CD14-positive monocyte (primary cell): ENCODE measurements at regions not wholly inside any gene's neighbourhood (a gene's known extent, or its start where the extent isn't known, plus 50 kb on each side); places are given as distances from the start of the nearest gene placed in this dataset.

ENCODE experiments used
- DNase-seq, 3 donors: peaks; one replicate each; pipeline ENCODE4 v3.0.0-alpha.2; 2011 to 2022
- H2AFZ ChIP-seq: 2 replicates; pipeline ENCODE4 v1.6.0; 2012; ENCODE audit warnings: mild to moderate bottlenecking, low read depth, low read length, inconsistent platforms; ENCODE audit not compliant: insufficient read depth, poor library complexity, severe bottlenecking
- H3K27ac ChIP-seq, 2 donors: 1 replicate in 1 of 2; 2 replicates in 1 of 2; pipeline ENCODE4 v1.5.1; 2012 to 2013; ENCODE audit warnings: low read length in 2 of 2, control low read depth in 1 of 2, inconsistent platforms in 1 of 2, low read depth in 1 of 2, mild to moderate bottlenecking in 1 of 2
- H3K27me3 ChIP-seq, 2 donors: one replicate each; pipeline versions ENCODE4 v1.6.0 to v1.6.1; 2011 to 2013; ENCODE audit warnings: low read length in 2 of 2; ENCODE audit not compliant: control insufficient read depth in 2 of 2, insufficient read depth in 2 of 2
- H3K36me3 ChIP-seq, 2 donors: replicated peaks in 1 of 2; 1 replicate in 1 of 2; 2 replicates in 1 of 2; pipeline versions ENCODE4 v1.5.1 to v1.6.1; 2012 to 2013; ENCODE audit warnings: low read length in 2 of 2, control low read depth in 1 of 2, inconsistent platforms in 1 of 2, mild to moderate bottlenecking in 1 of 2; ENCODE audit not compliant: insufficient read depth in 2 of 2, control insufficient read depth in 1 of 2
- H3K4me1 ChIP-seq, 2 donors: 1 replicate in 1 of 2; 2 replicates in 1 of 2; pipeline versions ENCODE4 v1.5.1 to v1.6.1; 2012 to 2013; ENCODE audit warnings: low read length in 2 of 2, control low read depth in 1 of 2, inconsistent platforms in 1 of 2, mild to moderate bottlenecking in 1 of 2, moderate library complexity in 1 of 2; ENCODE audit not compliant: insufficient read depth in 2 of 2, control insufficient read depth in 1 of 2
- H3K4me2 ChIP-seq: replicated peaks from 2 replicates; pipeline ENCODE3; 2012; ENCODE audit warnings: low read length, moderate library complexity, mild to moderate bottlenecking; ENCODE audit not compliant: poor library complexity, severe bottlenecking; ENCODE audit errors: extremely low read depth
- H3K4me3 ChIP-seq, 3 experiments: fragments of 200-600 bp in 1 of 3; sonication (generic) in 1 of 3; replicated peaks in 1 of 3; 1 replicate in 2 of 3; 2 replicates in 1 of 3; pipeline ENCODE4 v1.5.1; 2011 to 2013; ENCODE audit warnings: low read length in 3 of 3, mild to moderate bottlenecking in 3 of 3, control low read depth in 2 of 3, low read depth in 2 of 3, inconsistent platforms in 1 of 3, moderate library complexity in 1 of 3
- H3K79me2 ChIP-seq: 2 replicates; pipeline ENCODE4 v1.6.0; 2012; ENCODE audit warnings: mild to moderate bottlenecking, control low read depth, inconsistent platforms, low read length, moderate library complexity; ENCODE audit not compliant: insufficient read depth
- H3K9ac ChIP-seq: 2 replicates; pipeline ENCODE4 v1.6.0; 2017; ENCODE audit warnings: low read length, mild to moderate bottlenecking; ENCODE audit not compliant: insufficient read depth, poor library complexity, severe bottlenecking
- H3K9me3 ChIP-seq, 2 donors: replicated peaks in 1 of 2; 1 replicate in 1 of 2; 2 replicates in 1 of 2; pipeline versions ENCODE4 v1.5.1 to v1.6.1; 2012 to 2013; ENCODE audit warnings: low read length in 2 of 2, control low read depth in 1 of 2; ENCODE audit not compliant: control insufficient read depth in 1 of 2, insufficient read depth in 1 of 2
- H4K20me1 ChIP-seq: 2 replicates; pipeline ENCODE4 v1.6.0; 2012; ENCODE audit warnings: mild to moderate bottlenecking, low read length, control low read depth, moderate library complexity; ENCODE audit not compliant: insufficient read depth
- H3K27ac Mint-ChIP-seq, 7 donors: one replicate each; pipeline ENCODE4 v1.8.0; 2020; ENCODE audit warnings: mild to moderate bottlenecking in 7 of 7, mixed read lengths in 7 of 7, moderate library complexity in 6 of 7, inconsistent platforms in 2 of 7
- H3K27me3 Mint-ChIP-seq, 3 donors: one replicate each; pipeline ENCODE4 v1.8.0; 2021 to 2022; ENCODE audit warnings: low read depth in 3 of 3, mild to moderate bottlenecking in 3 of 3, mixed read lengths in 3 of 3, moderate library complexity in 3 of 3, inconsistent platforms in 1 of 3
- H3K36me3 Mint-ChIP-seq, 2 donors: one replicate each; pipeline ENCODE4 v1.8.0; 2020; ENCODE audit warnings: mixed read lengths in 2 of 2, inconsistent platforms in 1 of 2, mild to moderate bottlenecking in 1 of 2
- H3K4me1 Mint-ChIP-seq: one replicate; pipeline ENCODE4 v1.8.0; 2020; ENCODE audit warnings: mild to moderate bottlenecking, mixed read lengths
- H3K4me3 Mint-ChIP-seq, 2 donors: one replicate each; pipeline ENCODE4 v1.8.0; 2020; ENCODE audit warnings: mild to moderate bottlenecking in 2 of 2, mixed read lengths in 2 of 2, moderate library complexity in 1 of 2
- H3K9me3 Mint-ChIP-seq, 7 donors: one replicate each; pipeline ENCODE4 v1.8.0; 2020 to 2022; ENCODE audit warnings: mixed read lengths in 7 of 7, mild to moderate bottlenecking in 6 of 7, moderate library complexity in 6 of 7, inconsistent platforms in 2 of 7
- WGBS: methylation state at CpG from one replicate; pipeline ENCODE4 v1.1.5; 2013; ENCODE audit warnings: missing lambda C conversion rate; ENCODE audit not compliant: insufficient coverage; 5-methylcytosine and 5-hydroxymethylcytosine counted together
- intact Hi-C, 2 donors: fragments of 100-400 bp; cut with micrococcal nuclease; formaldehyde crosslinking; loops; one replicate each; pipeline versions ENCODE4 v1.15.0 to v1.15.1; 2023
- TF ChIP-seq, protein P1 (sequence below): fragments of 200-600 bp; IDR thresholded peaks from one replicate; pipeline ENCODE4 v1.8.0; 2022; ENCODE audit warnings: antibody characterized with exemption, mild to moderate bottlenecking

DNA sequence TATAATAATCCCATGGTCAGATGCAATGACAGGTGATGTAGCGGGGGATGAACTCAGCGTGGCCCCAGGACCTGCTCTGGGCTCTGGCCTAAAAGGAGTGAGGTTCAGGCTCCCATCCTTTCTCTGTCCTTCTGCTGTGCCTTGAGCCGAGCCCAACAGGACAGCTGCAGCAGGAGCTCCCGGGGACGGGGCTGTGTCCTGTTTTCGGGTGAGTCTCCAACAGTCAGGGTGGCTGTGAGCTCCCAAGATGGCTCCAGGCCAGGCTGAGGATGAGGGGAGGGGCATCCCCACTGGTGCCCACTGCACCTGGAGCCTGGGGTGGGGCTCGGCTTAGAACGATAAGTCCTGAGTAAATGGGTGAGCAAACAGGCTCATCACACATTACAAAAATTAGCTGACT, 1385.0 kb downstream of the BRD1 start:
- no peak overlapping the region for H3K4me3 Mint-ChIP-seq
- WGBS: 93% methylated on average over 3 of the region's 8 CpGs

DNA sequence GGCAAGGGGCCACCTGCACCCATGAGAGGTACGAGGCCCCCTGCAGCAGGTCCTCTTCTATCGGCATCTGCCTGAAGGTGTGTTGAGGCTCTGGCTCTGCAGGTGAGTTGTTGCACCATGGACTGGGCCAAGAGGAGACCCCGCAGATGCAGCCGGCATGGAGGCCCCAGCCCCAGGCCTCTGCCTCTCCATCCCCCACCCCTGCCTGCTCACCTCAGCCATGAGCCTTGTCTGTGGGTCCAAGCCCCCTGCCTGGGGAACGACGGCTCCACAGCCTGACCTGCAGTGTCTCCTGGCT, 1386.2 kb downstream of the BRD1 start:
- Histone ChIP-seq H3K27ac (no peak overlapping the region), H3K27me3 (no peaks in the 10 kb centered on the region), H3K9ac (no peak overlapping the region), H3K9me3 (no peaks in the 10 kb centered on the region), H3K4me2 (no peak overlapping the region), H3K4me3 (no peak overlapping the region), H4K20me1 (no peaks in the 10 kb centered on the region), H3K79me2 (no peaks in the 10 kb centered on the region), H3K36me3 (no peaks in the 10 kb centered on the region), H3K4me1 (no peaks in the 10 kb centered on the region), H2AFZ (no peak overlapping the region)
- no peaks in the 10 kb centered on the region for H3K4me1 Mint-ChIP-seq
- intact Hi-C loops: no loop called here
- no peak overlapping the region for H3K4me3 Mint-ChIP-seq
- TF ChIP-seq, protein P1, sequence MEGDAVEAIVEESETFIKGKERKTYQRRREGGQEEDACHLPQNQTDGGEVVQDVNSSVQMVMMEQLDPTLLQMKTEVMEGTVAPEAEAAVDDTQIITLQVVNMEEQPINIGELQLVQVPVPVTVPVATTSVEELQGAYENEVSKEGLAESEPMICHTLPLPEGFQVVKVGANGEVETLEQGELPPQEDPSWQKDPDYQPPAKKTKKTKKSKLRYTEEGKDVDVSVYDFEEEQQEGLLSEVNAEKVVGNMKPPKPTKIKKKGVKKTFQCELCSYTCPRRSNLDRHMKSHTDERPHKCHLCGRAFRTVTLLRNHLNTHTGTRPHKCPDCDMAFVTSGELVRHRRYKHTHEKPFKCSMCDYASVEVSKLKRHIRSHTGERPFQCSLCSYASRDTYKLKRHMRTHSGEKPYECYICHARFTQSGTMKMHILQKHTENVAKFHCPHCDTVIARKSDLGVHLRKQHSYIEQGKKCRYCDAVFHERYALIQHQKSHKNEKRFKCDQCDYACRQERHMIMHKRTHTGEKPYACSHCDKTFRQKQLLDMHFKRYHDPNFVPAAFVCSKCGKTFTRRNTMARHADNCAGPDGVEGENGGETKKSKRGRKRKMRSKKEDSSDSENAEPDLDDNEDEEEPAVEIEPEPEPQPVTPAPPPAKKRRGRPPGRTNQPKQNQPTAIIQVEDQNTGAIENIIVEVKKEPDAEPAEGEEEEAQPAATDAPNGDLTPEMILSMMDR: no peak
- peaks cover 0 to 2% (median 0%) of the 10 kb centered on the region in 3 donors for H3K27me3 Mint-ChIP-seq
- no peak overlapping the region for H3K27ac Mint-ChIP-seq
- H3K9me3 Mint-ChIP-seq: peaks cover 0 to 4% (median 0%) of the 10 kb centered on the region in 7 donors
- no peak for DNase-seq
- WGBS: 60% methylated on average over 4 of the region's 6 CpGs
- H3K36me3 Mint-ChIP-seq: no peaks in the 10 kb centered on the region

More for the DNA sequence above, 1385.0 kb downstream of the BRD1 start:
- Mint-ChIP-seq H3K4me1 (no peaks in the 10 kb centered on the region), H3K9me3 (peaks cover 0 to 4% (median 0%) of the 10 kb centered on the region in 7 donors), H3K36me3 (no peaks in the 10 kb centered on the region), H3K27ac (no peak overlapping the region), H3K27me3 (peaks cover 0 to 2% (median 0%) of the 10 kb centered on the region in 3 donors)
- H3K9ac ChIP-seq: no peak overlapping the region
- intact Hi-C loops: no loop called here
- H3K79me2 ChIP-seq: no peaks in the 10 kb centered on the region
- H3K4me2 ChIP-seq: no peak overlapping the region
- no peaks in the 10 kb centered on the region for H3K36me3 ChIP-seq
- TF ChIP-seq, protein P1: no peak
- DNase-seq: no peak
- H3K27me3 ChIP-seq: no peaks in the 10 kb centered on the region
- H3K4me1 ChIP-seq: no peaks in the 10 kb centered on the region
- no peaks in the 10 kb centered on the region for H3K9me3 ChIP-seq
- H2AFZ ChIP-seq: no peak overlapping the region
- H4K20me1 ChIP-seq: no peaks in the 10 kb centered on the region
- H3K4me3 ChIP-seq: no peak overlapping the region
- H3K27ac ChIP-seq: no peak overlapping the region
